Activated CD8-positive, alpha-beta memory T cell treated with anti-CD3 and anti-CD28 coated beads, Interleukin-2, amount 50 U/mL, for 24 hours (primary cell): ENCODE measurements at regions not wholly inside any gene's neighbourhood (a gene's known extent, or its start where the extent isn't known, plus 50 kb on each side); places are given as distances from the start of the nearest gene placed in this dataset.
"Not testable (repeated sequence)": the region's sequence is repeated elsewhere in the genome, so short reads cannot be mapped to it uniquely, and the experiment has no call there.

Source experiments
- DNase-seq: peaks from one replicate; pipeline ENCODE4 v3.0.0-alpha.2; 2020; ENCODE audit errors: extremely low read depth

GRCh38 chr14:105900398-105901160 lies 374.2 kb downstream of the TMEM121 start:
- DNase-seq, result no peak

- DNase-seq, result no peak
Observed at GRCh38 chr14:105901226-105901625, 374.8 kb downstream of the TMEM121 start.

GRCh38 chr14:105902131-105902898 lies 375.9 kb downstream of the TMEM121 start:
- DNase-seq, result no peak

GRCh38 chr14:105902899-105903165 lies 376.4 kb downstream of the TMEM121 start:
- DNase-seq, result not testable (repeated sequence)

GRCh38 chr14:105903971-105904370 lies 377.6 kb downstream of the TMEM121 start:
- DNase-seq, result no peak

- no peak for DNase-seq
Observed at GRCh38 chr14:105904379-105904778, 378.0 kb downstream of the TMEM121 start.

GRCh38 chr14:105905456-105905855 lies 379.1 kb downstream of the TMEM121 start:
- DNase-seq, result no peak

- DNase-seq, result no peak
Observed at GRCh38 chr14:105907276-105907675, 380.9 kb downstream of the TMEM121 start.

- DNase-seq, result no peak
Observed at GRCh38 chr14:105908006-105908405, 381.6 kb downstream of the TMEM121 start.

GRCh38 chr14:105908481-105908911 lies 382.1 kb downstream of the TMEM121 start:
- no peak for DNase-seq

- DNase-seq, result no peak
Observed at GRCh38 chr14:105909046-105909827, 382.9 kb downstream of the TMEM121 start.

GRCh38 chr14:105909828-105910120 lies 383.4 kb downstream of the TMEM121 start:
- DNase-seq, result not testable (repeated sequence)

GRCh38 chr14:105910426-105910825 lies 384.0 kb downstream of the TMEM121 start:
- DNase-seq, result no peak

- no peak for DNase-seq
Observed at GRCh38 chr14:105911006-105911847, 384.8 kb downstream of the TMEM121 start.

- not testable (repeated sequence) for DNase-seq
Observed at GRCh38 chr14:105911848-105912292, 385.5 kb downstream of the TMEM121 start.

GRCh38 chr14:105912641-105913180 lies 386.3 kb downstream of the TMEM121 start:
- no peak for DNase-seq

- DNase-seq, result no peak
Observed at GRCh38 chr14:105913221-105913620, 386.8 kb downstream of the TMEM121 start.

GRCh38 chr14:105913861-105914260 lies 387.5 kb downstream of the TMEM121 start:
- no peak for DNase-seq

- not testable (repeated sequence) for DNase-seq
Observed at GRCh38 chr14:105914281-105914680, 387.9 kb downstream of the TMEM121 start.

GRCh38 chr14:105914738-105915385 lies 388.5 kb downstream of the TMEM121 start:
- DNase-seq, result no peak

GRCh38 chr14:105915546-105915945 lies 389.2 kb downstream of the TMEM121 start:
- DNase-seq, result not testable (repeated sequence)
